ENCODE measurements at regions not wholly inside any gene's neighbourhood (a gene's known extent, or its start where the extent isn't known, plus 50 kb on each side); places are given as distances from the start of the nearest gene placed in this dataset.

- TF ChIP-seq CTCF (IDR thresholded peaks at IDR 0.05) (no peak), POLR2AphosphoS5 (IDR thresholded peaks at IDR 0.05) (no peak), EP300 (IDR thresholded peaks at IDR 0.05) (no peak), POLR2A (IDR thresholded peaks at IDR 0.05) (no peak)
- Histone ChIP-seq H3K27me3 (peaks cover 16% of the 10 kb centered on the region), H3K9me3 (no peaks in the 10 kb centered on the region), H3K4me3 (no peak overlapping the region), H3K36me3 (no peaks in the 10 kb centered on the region), H3K27ac (no peak overlapping the region), H3K4me1 (no peaks in the 10 kb centered on the region)
- 82% methylated on average over 20 of the region's 20 CpGs for WGBS
- peak in 1 of 2 donors; percentile 44 for DNase-seq (ENCODE audit: low spot score in 2 of 2)
These were observed 77.9 kb downstream of the ISG20 start for GRCh38 chr15:88716543-88717381.

GRCh38 chr15:88717382-88718031 is 78.7 kb downstream of the ISG20 start:
- Histone ChIP-seq H3K27ac (no peak overlapping the region), H3K27me3 (peaks cover 19% of the 10 kb centered on the region), H3K4me1 (no peaks in the 10 kb centered on the region), H3K4me3 (no peak overlapping the region), H3K36me3 (no peaks in the 10 kb centered on the region), H3K9me3 (no peaks in the 10 kb centered on the region)
- TF ChIP-seq EP300 (IDR thresholded peaks at IDR 0.05) (no peak), POLR2A (IDR thresholded peaks at IDR 0.05) (no peak), POLR2AphosphoS5 (IDR thresholded peaks at IDR 0.05) (no peak), CTCF (IDR thresholded peaks at IDR 0.05) (no peak)
- 74% methylated on average over 11 of the region's 13 CpGs for whole genome bisulfite sequencing
- peak in 1 of 2 donors; percentile 62 for DNase-seq (ENCODE audit: low spot score in 2 of 2)

GRCh38 chr15:88718731-88719130 is 79.9 kb downstream of the ISG20 start:
- no peaks in the 10 kb centered on the region for H3K36me3 ChIP-seq
- peaks cover 19% of the 10 kb centered on the region for H3K27me3 ChIP-seq
- WGBS, result 87% methylated on average over 3 of the region's 3 CpGs
- TF ChIP-seq EP300 (IDR thresholded peaks at IDR 0.05) (no peak), POLR2AphosphoS5 (IDR thresholded peaks at IDR 0.05) (no peak)
- H3K27ac ChIP-seq, result no peak overlapping the region
- DNase-seq (ENCODE audit: low spot score in 2 of 2), result peak in 1 of 2 donors; percentile 65
- no peaks in the 10 kb centered on the region for H3K4me1 ChIP-seq
- no peaks in the 10 kb centered on the region for H3K9me3 ChIP-seq
- no peak overlapping the region for H3K4me3 ChIP-seq

GRCh38 chr15:88719654-88720053 is 80.8 kb downstream of the ISG20 start:
- DNase-seq (ENCODE audit: low spot score in 2 of 2), result no peak
- no peak for TF ChIP-seq CTCF (IDR thresholded peaks at IDR 0.05)
- no peak overlapping the region for H3K4me3 ChIP-seq
- no peak overlapping the region for H3K27ac ChIP-seq
- WGBS, result 82% methylated on average over 7 of the region's 7 CpGs
- H3K36me3 ChIP-seq, result no peaks in the 10 kb centered on the region
- H3K27me3 ChIP-seq, result peaks cover 14% of the 10 kb centered on the region
- no peaks in the 10 kb centered on the region for H3K4me1 ChIP-seq
- H3K9me3 ChIP-seq, result no peaks in the 10 kb centered on the region

GRCh38 chr15:88725305-88726210 is 77.7 kb upstream of the ACAN start:
- no peak overlapping the region for H3K4me3 ChIP-seq
- 65% methylated on average over 6 of the region's 6 CpGs for WGBS
- H3K4me1 ChIP-seq, result no peaks in the 10 kb centered on the region
- H3K27ac ChIP-seq, result no peak overlapping the region
- TF ChIP-seq POLR2AphosphoS5 (IDR thresholded peaks at IDR 0.05) (no peak), EP300 (IDR thresholded peaks at IDR 0.05) (no peak), CTCF (IDR thresholded peaks at IDR 0.05) (no peak), POLR2A (IDR thresholded peaks at IDR 0.05) (no peak)
- DNase-seq (ENCODE audit: low spot score in 2 of 2), result no peak
- H3K27me3 ChIP-seq, result peaks cover 4% of the 10 kb centered on the region
- no peaks in the 10 kb centered on the region for H3K36me3 ChIP-seq
- H3K9me3 ChIP-seq, result no peaks in the 10 kb centered on the region

Measured in suprapubic skin (tissue), 4 donors.